CD14-positive monocyte (primary cell): ENCODE measurements at regions not wholly inside any gene's neighbourhood (a gene's known extent, or its start where the extent isn't known, plus 50 kb on each side); places are given as distances from the start of the nearest gene placed in this dataset.

ENCODE experiments used
- DNase-seq, 3 donors: peaks; one replicate each; pipeline ENCODE4 v3.0.0-alpha.2; 2011 to 2022
- H2AFZ ChIP-seq: 2 replicates; pipeline ENCODE4 v1.6.0; 2012; ENCODE audit warnings: mild to moderate bottlenecking, low read depth, low read length, inconsistent platforms; ENCODE audit not compliant: insufficient read depth, poor library complexity, severe bottlenecking
- H3K27ac ChIP-seq, 2 donors: 1 replicate in 1 of 2; 2 replicates in 1 of 2; pipeline ENCODE4 v1.5.1; 2012 to 2013; ENCODE audit warnings: low read length in 2 of 2, control low read depth in 1 of 2, inconsistent platforms in 1 of 2, low read depth in 1 of 2, mild to moderate bottlenecking in 1 of 2
- H3K27me3 ChIP-seq, 2 donors: one replicate each; pipeline versions ENCODE4 v1.6.0 to v1.6.1; 2011 to 2013; ENCODE audit warnings: low read length in 2 of 2; ENCODE audit not compliant: control insufficient read depth in 2 of 2, insufficient read depth in 2 of 2
- H3K36me3 ChIP-seq, 2 donors: replicated peaks in 1 of 2; 1 replicate in 1 of 2; 2 replicates in 1 of 2; pipeline versions ENCODE4 v1.5.1 to v1.6.1; 2012 to 2013; ENCODE audit warnings: low read length in 2 of 2, control low read depth in 1 of 2, inconsistent platforms in 1 of 2, mild to moderate bottlenecking in 1 of 2; ENCODE audit not compliant: insufficient read depth in 2 of 2, control insufficient read depth in 1 of 2
- H3K4me1 ChIP-seq, 2 donors: 1 replicate in 1 of 2; 2 replicates in 1 of 2; pipeline versions ENCODE4 v1.5.1 to v1.6.1; 2012 to 2013; ENCODE audit warnings: low read length in 2 of 2, control low read depth in 1 of 2, inconsistent platforms in 1 of 2, mild to moderate bottlenecking in 1 of 2, moderate library complexity in 1 of 2; ENCODE audit not compliant: insufficient read depth in 2 of 2, control insufficient read depth in 1 of 2
- H3K4me2 ChIP-seq: replicated peaks from 2 replicates; pipeline ENCODE3; 2012; ENCODE audit warnings: low read length, moderate library complexity, mild to moderate bottlenecking; ENCODE audit not compliant: poor library complexity, severe bottlenecking; ENCODE audit errors: extremely low read depth
- H3K4me3 ChIP-seq, 3 experiments: fragments of 200-600 bp in 1 of 3; sonication (generic) in 1 of 3; replicated peaks in 1 of 3; 1 replicate in 2 of 3; 2 replicates in 1 of 3; pipeline ENCODE4 v1.5.1; 2011 to 2013; ENCODE audit warnings: low read length in 3 of 3, mild to moderate bottlenecking in 3 of 3, control low read depth in 2 of 3, low read depth in 2 of 3, inconsistent platforms in 1 of 3, moderate library complexity in 1 of 3
- H3K79me2 ChIP-seq: 2 replicates; pipeline ENCODE4 v1.6.0; 2012; ENCODE audit warnings: mild to moderate bottlenecking, control low read depth, inconsistent platforms, low read length, moderate library complexity; ENCODE audit not compliant: insufficient read depth
- H3K9ac ChIP-seq: 2 replicates; pipeline ENCODE4 v1.6.0; 2017; ENCODE audit warnings: low read length, mild to moderate bottlenecking; ENCODE audit not compliant: insufficient read depth, poor library complexity, severe bottlenecking
- H3K9me3 ChIP-seq, 2 donors: replicated peaks in 1 of 2; 1 replicate in 1 of 2; 2 replicates in 1 of 2; pipeline versions ENCODE4 v1.5.1 to v1.6.1; 2012 to 2013; ENCODE audit warnings: low read length in 2 of 2, control low read depth in 1 of 2; ENCODE audit not compliant: control insufficient read depth in 1 of 2, insufficient read depth in 1 of 2
- H4K20me1 ChIP-seq: 2 replicates; pipeline ENCODE4 v1.6.0; 2012; ENCODE audit warnings: mild to moderate bottlenecking, low read length, control low read depth, moderate library complexity; ENCODE audit not compliant: insufficient read depth
- H3K27ac Mint-ChIP-seq, 7 donors: one replicate each; pipeline ENCODE4 v1.8.0; 2020; ENCODE audit warnings: mild to moderate bottlenecking in 7 of 7, mixed read lengths in 7 of 7, moderate library complexity in 6 of 7, inconsistent platforms in 2 of 7
- H3K27me3 Mint-ChIP-seq, 3 donors: one replicate each; pipeline ENCODE4 v1.8.0; 2021 to 2022; ENCODE audit warnings: low read depth in 3 of 3, mild to moderate bottlenecking in 3 of 3, mixed read lengths in 3 of 3, moderate library complexity in 3 of 3, inconsistent platforms in 1 of 3
- H3K36me3 Mint-ChIP-seq, 2 donors: one replicate each; pipeline ENCODE4 v1.8.0; 2020; ENCODE audit warnings: mixed read lengths in 2 of 2, inconsistent platforms in 1 of 2, mild to moderate bottlenecking in 1 of 2
- H3K4me1 Mint-ChIP-seq: one replicate; pipeline ENCODE4 v1.8.0; 2020; ENCODE audit warnings: mild to moderate bottlenecking, mixed read lengths
- H3K4me3 Mint-ChIP-seq, 2 donors: one replicate each; pipeline ENCODE4 v1.8.0; 2020; ENCODE audit warnings: mild to moderate bottlenecking in 2 of 2, mixed read lengths in 2 of 2, moderate library complexity in 1 of 2
- H3K9me3 Mint-ChIP-seq, 7 donors: one replicate each; pipeline ENCODE4 v1.8.0; 2020 to 2022; ENCODE audit warnings: mixed read lengths in 7 of 7, mild to moderate bottlenecking in 6 of 7, moderate library complexity in 6 of 7, inconsistent platforms in 2 of 7
- CTCF ChIP-seq: fragments of 200-600 bp; IDR thresholded peaks from one replicate; pipeline ENCODE4 v1.8.0; 2022; ENCODE audit warnings: antibody characterized with exemption, mild to moderate bottlenecking
- WGBS: methylation state at CpG from one replicate; pipeline ENCODE4 v1.1.5; 2013; ENCODE audit warnings: missing lambda C conversion rate; ENCODE audit not compliant: insufficient coverage; 5-methylcytosine and 5-hydroxymethylcytosine counted together
- intact Hi-C, 2 donors: fragments of 100-400 bp; cut with micrococcal nuclease; formaldehyde crosslinking; loops; one replicate each; pipeline versions ENCODE4 v1.15.0 to v1.15.1; 2023

GRCh38 chr14:51342226-51342625, 102.2 kb downstream of the TMX1 start:
- peaks cover 7 to 12% of the 10 kb centered on the region in 2 donors for H3K9me3 ChIP-seq
- H3K4me1 Mint-ChIP-seq: no peaks in the 10 kb centered on the region
- WGBS: 100% methylated on average over 2 of the region's 4 CpGs
- no peak overlapping the region for H2AFZ ChIP-seq
- H3K4me3 ChIP-seq: no peak overlapping the region
- intact Hi-C loops: no loop called here
- H3K4me1 ChIP-seq: no peaks in the 10 kb centered on the region
- no peak overlapping the region for H3K27ac ChIP-seq
- H3K79me2 ChIP-seq: no peaks in the 10 kb centered on the region
- peaks cover 0 to 2% (median 0%) of the 10 kb centered on the region in 3 donors for H3K27me3 Mint-ChIP-seq
- H3K4me3 Mint-ChIP-seq: no peak overlapping the region
- TF ChIP-seq CTCF: no peak
- H3K27ac Mint-ChIP-seq: no peak overlapping the region
- H3K27me3 ChIP-seq: no peaks in the 10 kb centered on the region
- DNase-seq: no peak
- H3K9me3 Mint-ChIP-seq: peaks cover 5 to 14% (median 11%) of the 10 kb centered on the region in 7 donors
- no peaks in the 10 kb centered on the region for H3K36me3 Mint-ChIP-seq
- H3K9ac ChIP-seq: no peak overlapping the region
- no peak overlapping the region for H3K4me2 ChIP-seq
- no peaks in the 10 kb centered on the region for H3K36me3 ChIP-seq
- no peaks in the 10 kb centered on the region for H4K20me1 ChIP-seq

GRCh38 chr14:51351997-51352396, 112.0 kb downstream of the TMX1 start:
- no peak for TF ChIP-seq CTCF
- Mint-ChIP-seq H3K27me3 (peaks cover 0 to 2% (median 0%) of the 10 kb centered on the region in 3 donors), H3K4me3 (no peak overlapping the region), H3K9me3 (peaks cover 0 to 16% (median 3%) of the 10 kb centered on the region in 7 donors), H3K4me1 (no peaks in the 10 kb centered on the region), H3K27ac (no peak overlapping the region), H3K36me3 (no peaks in the 10 kb centered on the region)
- no peak for DNase-seq
- Histone ChIP-seq H3K4me3 (no peak overlapping the region), H3K9ac (no peak overlapping the region), H3K27ac (no peak overlapping the region), H3K36me3 (no peaks in the 10 kb centered on the region), H3K79me2 (no peaks in the 10 kb centered on the region), H2AFZ (no peak overlapping the region), H3K4me2 (no peak overlapping the region), H3K9me3 (peaks cover 2 to 3% of the 10 kb centered on the region in 2 donors), H4K20me1 (no peaks in the 10 kb centered on the region), H3K4me1 (no peaks in the 10 kb centered on the region), H3K27me3 (no peaks in the 10 kb centered on the region)
- 97% methylated on average over 16 of the region's 20 CpGs for WGBS
- intact Hi-C loops: no loop called here
